Mesenchymal stem cell (in vitro differentiated cells and primary cell): ENCODE measurements at regions not wholly inside any gene's neighbourhood (a gene's known extent, or its start where the extent isn't known, plus 50 kb on each side); places are given as distances from the start of the nearest gene placed in this dataset.

ENCODE experiments used
- DNase-seq: peaks from one replicate; pipeline ENCODE4 v3.0.0-alpha.2; 2013
- H2AFZ ChIP-seq: one replicate; pipeline ENCODE4 v1.6.1; 2013; ENCODE audit warnings: low read depth, mild to moderate bottlenecking, control low read depth, inconsistent platforms, low read length, moderate library complexity
- H2AK5ac ChIP-seq: 2 replicates; pipeline ENCODE4 v1.6.1; 2013; ENCODE audit warnings: low read length, moderate library complexity, mild to moderate bottlenecking, inconsistent platforms; ENCODE audit not compliant: severe bottlenecking
- H2BK120ac ChIP-seq: one replicate; pipeline ENCODE4 v1.6.1; 2013; ENCODE audit warnings: low read depth, mild to moderate bottlenecking, inconsistent platforms, low read length, moderate library complexity
- H2BK12ac ChIP-seq, 2 experiments: one replicate each; pipeline ENCODE4 v1.6.1; 2013; ENCODE audit warnings: inconsistent platforms in 2 of 2, low read length in 2 of 2, mild to moderate bottlenecking in 2 of 2, moderate library complexity in 2 of 2, control low read depth in 1 of 2
- H2BK15ac ChIP-seq: one replicate; pipeline ENCODE4 v1.6.1; 2013; ENCODE audit warnings: mild to moderate bottlenecking, low read depth, inconsistent platforms; ENCODE audit not compliant: poor library complexity, severe bottlenecking
- H2BK5ac ChIP-seq: 2 replicates; pipeline ENCODE4 v1.6.1; 2013; ENCODE audit warnings: low read depth, mild to moderate bottlenecking, low read length, control low read depth, inconsistent platforms; ENCODE audit not compliant: poor library complexity, severe bottlenecking
- H3K14ac ChIP-seq, 2 experiments: one replicate each; pipeline ENCODE4 v1.6.1; 2013; ENCODE audit warnings: inconsistent platforms in 2 of 2, low read length in 2 of 2, control low read depth in 1 of 2, mild to moderate bottlenecking in 1 of 2, moderate library complexity in 1 of 2
- H3K18ac ChIP-seq, 2 experiments: one replicate each; pipeline ENCODE4 v1.6.1; 2013; ENCODE audit warnings: inconsistent platforms in 2 of 2, low read length in 2 of 2, control low read depth in 1 of 2, low read depth in 1 of 2, mild to moderate bottlenecking in 1 of 2
- H3K23ac ChIP-seq, 2 experiments: one replicate each; pipeline ENCODE4 v1.6.1; 2013; ENCODE audit warnings: inconsistent platforms in 2 of 2, low read length in 2 of 2, mild to moderate bottlenecking in 2 of 2, moderate library complexity in 2 of 2, control low read depth in 1 of 2
- H3K27ac ChIP-seq: 2 replicates; pipeline ENCODE4 v1.5.1; 2013; ENCODE audit warnings: mild to moderate bottlenecking, moderate library complexity, low read length, control low read depth, inconsistent platforms; ENCODE audit not compliant: poor library complexity, severe bottlenecking
- H3K27me3 ChIP-seq, 2 experiments: 2 replicates each; pipeline versions ENCODE4 v1.6.1 to v1.7.0; 2013; ENCODE audit warnings: low read length in 2 of 2, mild to moderate bottlenecking in 2 of 2, moderate library complexity in 2 of 2, control low read depth in 1 of 2, inconsistent platforms in 1 of 2; ENCODE audit not compliant: control insufficient read depth in 1 of 2, insufficient read depth in 1 of 2
- H3K36me3 ChIP-seq, 2 experiments: 2 replicates each; pipeline versions ENCODE4 v1.6.1 to v1.7.0; 2013; ENCODE audit warnings: low read length in 2 of 2, control low read depth in 1 of 2, inconsistent platforms in 1 of 2, low read depth in 1 of 2, mild to moderate bottlenecking in 1 of 2; ENCODE audit not compliant: insufficient read depth in 2 of 2, control insufficient read depth in 1 of 2
- H3K4ac ChIP-seq, 2 experiments: one replicate each; pipeline ENCODE4 v1.6.1; 2013; ENCODE audit warnings: inconsistent platforms in 2 of 2, low read length in 2 of 2, mild to moderate bottlenecking in 2 of 2, moderate library complexity in 2 of 2, control low read depth in 1 of 2, low read depth in 1 of 2
- H3K4me1 ChIP-seq: 2 replicates; pipeline ENCODE4 v1.6.1; 2013; ENCODE audit warnings: low read depth, low read length, control low read depth; ENCODE audit not compliant: control insufficient read depth, insufficient read depth
- H3K4me2 ChIP-seq: 2 replicates; pipeline ENCODE4 v1.6.1; 2013; ENCODE audit warnings: low read length, mild to moderate bottlenecking, inconsistent platforms; ENCODE audit not compliant: poor library complexity, severe bottlenecking
- H3K4me3 ChIP-seq, 2 experiments: 2 replicates each; pipeline versions ENCODE4 v1.5.1 to v1.7.0; 2013; ENCODE audit warnings: low read length in 2 of 2, mild to moderate bottlenecking in 2 of 2, control low read depth in 1 of 2, low read depth in 1 of 2; ENCODE audit not compliant: insufficient read depth in 1 of 2
- H3K79me1 ChIP-seq: replicated peaks from 2 replicates; pipeline ENCODE4 v1.6.1; 2013; ENCODE audit warnings: mild to moderate bottlenecking, control low read depth, low read length, inconsistent platforms; ENCODE audit not compliant: poor library complexity, severe bottlenecking
- H3K9ac ChIP-seq: 2 replicates; pipeline ENCODE4 v1.7.0; 2013; ENCODE audit warnings: mild to moderate bottlenecking, low read length, moderate library complexity
- H3K9me3 ChIP-seq: 2 replicates; pipeline ENCODE4 v1.7.0; 2013; ENCODE audit warnings: mild to moderate bottlenecking, low read length; ENCODE audit not compliant: control insufficient read depth
- H4K8ac ChIP-seq: one replicate; pipeline ENCODE4 v1.6.1; 2013; ENCODE audit warnings: inconsistent platforms, mild to moderate bottlenecking, low read length, moderate library complexity
- H4K91ac ChIP-seq: one replicate; pipeline ENCODE4 v1.6.1; 2013; ENCODE audit warnings: mild to moderate bottlenecking, low read length, inconsistent platforms
- WGBS: methylation state at CpG from one replicate; pipeline ENCODE4 v1.1.7; 2013; ENCODE audit warnings: mixed read lengths; 5-methylcytosine and 5-hydroxymethylcytosine counted together

DNA sequence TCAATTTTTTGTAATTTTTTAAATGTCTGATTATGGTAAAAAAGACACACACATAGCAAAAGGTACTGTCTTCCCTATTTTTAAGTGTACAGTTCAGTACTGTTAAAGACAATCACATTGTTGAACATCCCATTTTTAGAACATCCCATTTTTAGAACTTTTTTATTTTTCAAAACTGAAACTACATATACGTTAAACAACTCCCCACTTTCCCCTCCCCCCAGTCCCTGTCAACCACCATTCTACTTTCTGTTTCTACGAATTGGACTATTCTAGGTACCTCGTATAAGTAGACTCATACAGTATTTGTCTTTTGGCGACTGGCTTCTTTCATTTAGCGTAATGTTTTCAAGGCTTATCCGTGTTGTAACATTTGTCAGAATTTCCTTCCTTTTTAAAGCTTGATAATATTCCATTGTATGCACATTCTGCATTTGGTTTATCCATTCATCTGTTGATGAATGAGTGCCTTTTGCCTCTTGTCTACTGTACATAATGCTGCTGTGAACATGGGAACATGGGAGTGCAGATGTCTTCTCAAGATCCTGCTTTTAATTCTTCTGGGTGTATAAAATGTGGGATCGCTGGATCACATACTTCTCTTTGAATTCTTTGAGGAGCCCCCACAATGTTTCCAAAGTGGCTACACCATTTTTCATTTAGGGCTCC, 154.0 kb downstream of the PIK3R1 start:
- Histone ChIP-seq H2AFZ (no peak overlapping the region), H2BK120ac (no peak overlapping the region), H3K4me3 (no peak overlapping the region), H3K23ac (no peak overlapping the region), H3K9me3 (no peaks in the 10 kb centered on the region), H3K4me1 (no peaks in the 10 kb centered on the region), H3K27me3 (no peaks in the 10 kb centered on the region), H2BK12ac (no peak overlapping the region), H2BK15ac (no peak overlapping the region), H3K14ac (no peak overlapping the region), H3K79me1 (no peaks in the 10 kb centered on the region), H4K8ac (no peak overlapping the region), H3K9ac (no peak overlapping the region), H3K36me3 (no peaks in the 10 kb centered on the region), H3K18ac (no peak overlapping the region), H2AK5ac (no peak overlapping the region), H2BK5ac (no peak overlapping the region), H4K91ac (no peak overlapping the region), H3K4me2 (no peak overlapping the region), H3K27ac (no peak overlapping the region), H3K4ac (no peak overlapping the region)
- 93% methylated on average over 7 of the region's 7 CpGs for WGBS
- DNase-seq = no peak

DNA sequence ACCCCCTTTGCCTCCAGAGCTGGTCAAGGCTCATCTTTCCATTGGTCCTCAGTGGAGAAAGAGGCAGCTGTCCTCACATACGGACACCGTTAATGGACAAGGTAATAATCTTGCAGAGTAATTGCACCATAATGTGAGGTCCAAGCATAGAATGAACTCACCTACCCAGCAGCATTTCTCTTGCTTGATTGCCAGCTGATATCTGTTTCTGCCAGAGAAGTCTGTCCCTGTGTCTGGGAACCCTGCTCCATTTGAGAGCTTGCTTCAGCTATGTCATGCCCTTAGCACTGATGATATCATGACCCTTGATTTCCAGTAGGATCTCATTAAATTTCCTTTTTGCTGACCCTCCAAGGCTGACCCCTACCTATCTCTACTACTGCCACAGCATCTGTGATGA, 154.6 kb downstream of the PIK3R1 start:
- no peak for DNase-seq
- no peaks in the 10 kb centered on the region for H3K9me3 ChIP-seq
- WGBS = 100% methylated on average over 2 of the region's 2 CpGs

DNA sequence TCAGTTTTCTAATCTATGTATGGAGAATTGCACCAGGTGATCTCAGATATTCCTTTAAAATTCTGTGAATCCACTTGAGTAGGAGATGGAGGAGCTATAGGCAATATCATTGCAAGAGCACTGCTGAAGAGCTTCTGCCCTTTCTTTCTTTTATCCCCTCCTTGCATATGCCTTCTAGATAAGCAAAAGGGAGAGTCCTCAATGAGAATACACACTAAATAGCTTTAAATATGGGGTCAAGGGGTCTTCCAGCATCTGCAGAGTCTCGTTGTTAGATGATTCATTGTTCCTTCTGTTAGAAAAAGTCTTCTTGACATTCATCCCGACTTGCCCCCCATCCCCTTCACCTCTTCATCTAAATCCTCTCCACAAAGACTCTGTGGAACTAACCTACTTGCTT, 156.1 kb downstream of the PIK3R1 start:
- no peak overlapping the region for H4K8ac ChIP-seq
- no peak overlapping the region for H2BK12ac ChIP-seq
- H2BK15ac ChIP-seq = no peak overlapping the region
- DNase-seq = no peak
- H3K4me3 ChIP-seq = no peak overlapping the region
- no peak overlapping the region for H2BK5ac ChIP-seq
- H3K18ac ChIP-seq = no peak overlapping the region
- H3K36me3 ChIP-seq = no peaks in the 10 kb centered on the region
- WGBS = 71% methylated on average over 1 of the region's 2 CpGs
- H2BK120ac ChIP-seq = no peak overlapping the region
- H3K27ac ChIP-seq = no peak overlapping the region
- H3K79me1 ChIP-seq = no peaks in the 10 kb centered on the region
- no peaks in the 10 kb centered on the region for H3K4me1 ChIP-seq
- H3K9ac ChIP-seq = no peak overlapping the region
- H3K27me3 ChIP-seq = no peaks in the 10 kb centered on the region
- no peak overlapping the region for H3K23ac ChIP-seq
- H2AK5ac ChIP-seq = no peak overlapping the region
- H3K9me3 ChIP-seq = no peaks in the 10 kb centered on the region
- H3K4me2 ChIP-seq = no peak overlapping the region
- no peak overlapping the region for H2AFZ ChIP-seq
- H4K91ac ChIP-seq = no peak overlapping the region
- no peak overlapping the region for H3K14ac ChIP-seq
- no peak overlapping the region for H3K4ac ChIP-seq

More for the DNA sequence above, 154.6 kb downstream of the PIK3R1 start:
- Histone ChIP-seq H3K27ac (no peak overlapping the region), H3K79me1 (no peaks in the 10 kb centered on the region), H3K4ac (no peak overlapping the region), H2BK5ac (no peak overlapping the region), H2BK12ac (no peak overlapping the region), H3K9ac (no peak overlapping the region), H3K18ac (no peak overlapping the region), H3K4me1 (no peaks in the 10 kb centered on the region), H3K4me3 (no peak overlapping the region), H2BK15ac (no peak overlapping the region), H3K36me3 (no peaks in the 10 kb centered on the region), H3K14ac (no peak overlapping the region), H2BK120ac (no peak overlapping the region), H3K23ac (no peak overlapping the region), H4K8ac (no peak overlapping the region), H3K27me3 (no peaks in the 10 kb centered on the region), H3K4me2 (no peak overlapping the region), H2AK5ac (no peak overlapping the region), H2AFZ (no peak overlapping the region), H4K91ac (no peak overlapping the region)

DNA sequence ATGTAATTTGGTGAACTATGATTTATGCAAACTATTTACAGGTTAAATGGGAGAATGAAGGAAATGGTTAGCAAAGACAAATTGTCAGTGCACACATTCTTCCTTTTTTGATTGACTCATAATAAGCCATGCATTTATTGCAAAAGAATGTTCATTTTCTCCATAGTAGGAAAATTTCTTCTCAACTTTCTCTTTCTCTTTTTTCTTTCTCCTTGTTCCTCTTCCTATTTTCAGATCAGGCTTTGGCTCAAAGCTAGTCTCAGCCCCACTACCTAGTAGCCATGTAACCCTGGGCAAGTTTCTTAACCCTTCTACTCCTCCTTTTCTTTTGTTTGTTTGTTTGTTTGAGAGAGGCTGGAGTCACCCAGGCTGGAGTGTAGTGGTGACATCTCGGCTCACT, 156.6 kb downstream of the PIK3R1 start:
- Histone ChIP-seq H3K36me3 (no peaks in the 10 kb centered on the region), H2BK12ac (no peak overlapping the region), H2BK15ac (no peak overlapping the region), H2AK5ac (no peak overlapping the region), H3K4me1 (no peaks in the 10 kb centered on the region), H3K23ac (no peak overlapping the region), H3K4me3 (no peak overlapping the region), H3K27me3 (no peaks in the 10 kb centered on the region), H3K9me3 (no peaks in the 10 kb centered on the region), H3K14ac (no peak overlapping the region), H4K91ac (no peak overlapping the region), H3K9ac (no peak overlapping the region), H2BK120ac (no peak overlapping the region), H3K79me1 (no peaks in the 10 kb centered on the region), H2BK5ac (no peak overlapping the region), H3K4ac (no peak overlapping the region), H2AFZ (no peak overlapping the region), H3K4me2 (no peak overlapping the region), H4K8ac (no peak overlapping the region), H3K27ac (no peak overlapping the region), H3K18ac (no peak overlapping the region)
- DNase-seq = no peak
- no CpG with 5 or more reads among the region's 1 CpG for WGBS
